SK-N-SH (cell line): ENCODE measurements at regions not wholly inside any gene's neighbourhood (a gene's known extent, or its start where the extent isn't known, plus 50 kb on each side); places are given as distances from the start of the nearest gene placed in this dataset.

Experiments
- CTCF ChIA-PET: fragments of 300-600, 350-600 bp; formaldehyde crosslinking; extraction: SDS; loops from one replicate; lab custom pipeline; 2021; lab: Yijun Ruan, JAX
- POLR2A ChIA-PET: fragments of 350-600 bp; sonication (Branson Sonifier 250); formaldehyde crosslinking; extraction: SDS; loops from one replicate; lab custom pipeline; 2020; ENCODE audit warnings: antibody characterized with exemption, inconsistent platforms; lab: Yijun Ruan, JAX
- DNase-seq: peaks from one replicate; pipeline ENCODE4 v3.0.0; 2012
- H2AFZ ChIP-seq: fragments of 200-600 bp; sonication (generic); 2 replicates; pipeline ENCODE4 v1.8.1; 2016; ENCODE audit warnings: antibody characterized with exemption, mild to moderate bottlenecking, low read depth
- H3F3A ChIP-seq: fragments of 200-600 bp; sonication (generic); replicated peaks from 2 replicates; pipeline ENCODE3; 2016; ENCODE audit warnings: antibody characterized with exemption, mild to moderate bottlenecking; ENCODE audit not compliant: insufficient read depth
- H3K27ac ChIP-seq, 2 experiments: fragments of 200-500 bp in 1 of 2; fragments of 200-600 bp in 1 of 2; sonication (Bioruptor generic) in 1 of 2; sonication (generic), shearing (Covaris generic) in 1 of 2; 2 replicates each; pipeline versions ENCODE4 v1.5.1 to v1.6.1; 2014 to 2016; ENCODE audit warnings: low read depth in 2 of 2, inconsistent platforms in 1 of 2, low read length in 1 of 2, mild to moderate bottlenecking in 1 of 2, mixed read lengths in 1 of 2
- H3K27me3 ChIP-seq: fragments of 200-600 bp; sonication (generic), shearing (Covaris generic); 2 replicates; pipeline ENCODE4 v1.6.1; 2016; ENCODE audit warnings: mixed run types; ENCODE audit not compliant: insufficient read depth
- H3K36me3 ChIP-seq, 2 experiments: fragments of 200-500 bp in 1 of 2; fragments of 200-600 bp in 1 of 2; sonication (Bioruptor generic) in 1 of 2; sonication (generic) in 1 of 2; replicated peaks in 1 of 2; 2 replicates each; pipeline versions ENCODE3 to v1.5.1; 2014 to 2016; ENCODE audit warnings: low read length in 1 of 2, mild to moderate bottlenecking in 1 of 2; ENCODE audit not compliant: insufficient read depth in 2 of 2, control insufficient read depth in 1 of 2
- H3K4me1 ChIP-seq, 2 experiments: fragments of 200-500 bp in 1 of 2; fragments of 200-600 bp in 1 of 2; sonication (Bioruptor generic) in 1 of 2; sonication (generic), shearing (Covaris generic) in 1 of 2; 2 replicates each; pipeline versions ENCODE4 v1.5.1 to v1.6.1; 2014 to 2016; ENCODE audit warnings: low read depth in 1 of 2, low read length in 1 of 2, mixed run types in 1 of 2; ENCODE audit not compliant: insufficient read depth in 2 of 2, control insufficient read depth in 1 of 2
- H3K4me2 ChIP-seq: fragments of 200-600 bp; sonication (generic), shearing (Covaris generic); 2 replicates; pipeline ENCODE4 v1.6.1; 2017; ENCODE audit warnings: mixed run types
- H3K4me3 ChIP-seq, 2 experiments: fragments of 200-500 bp in 1 of 2; fragments of 200-600 bp in 1 of 2; sonication (Bioruptor generic) in 1 of 2; sonication (generic), shearing (Covaris generic) in 1 of 2; 2 replicates each; pipeline versions ENCODE4 v1.5.1 to v1.8.1; 2014 to 2016; ENCODE audit warnings: low read depth in 2 of 2, inconsistent platforms in 1 of 2, low read length in 1 of 2, mild to moderate bottlenecking in 1 of 2, mixed read lengths in 1 of 2, moderate library complexity in 1 of 2
- H3K79me2 ChIP-seq: fragments of 200-600 bp; sonication (generic); 2 replicates; pipeline ENCODE4 v1.8.1; 2017; ENCODE audit warnings: mild to moderate bottlenecking; ENCODE audit not compliant: insufficient read depth
- H3K9ac ChIP-seq: fragments of 200-600 bp; sonication (generic); 2 replicates; pipeline ENCODE4 v1.6.1; 2017; ENCODE audit warnings: mixed run types
- H3K9me2 ChIP-seq: fragments of 200-600 bp; sonication (generic); 2 replicates; pipeline ENCODE4 v1.6.1; 2017; ENCODE audit warnings: mixed run types
- H3K9me3 ChIP-seq: fragments of 200-600 bp; sonication (generic); 2 replicates; pipeline ENCODE4 v1.6.1; 2017; ENCODE audit warnings: mixed run types, mild to moderate bottlenecking, moderate library complexity
- H4K20me1 ChIP-seq: fragments of 200-600 bp; sonication (generic); 2 replicates; pipeline ENCODE4 v1.6.1; 2017; ENCODE audit warnings: mild to moderate bottlenecking, mixed run types; ENCODE audit not compliant: insufficient read depth
- CTCF ChIP-seq: fragments of 200-600 bp; sonication (generic); IDR thresholded peaks from 2 replicates; pipeline ENCODE4 v1.6.1; 2017; ENCODE audit warnings: antibody characterized with exemption, mild to moderate bottlenecking, moderate library complexity
- ELF1 ChIP-seq: IDR thresholded peaks from 2 replicates; pipeline ENCODE4 v1.4.0; 2012
- EP300 ChIP-seq, 2 experiments: IDR thresholded peaks; 2 replicates each; pipeline versions ENCODE4 v1.4.0 to v1.6.1; 2012; ENCODE audit warnings: borderline replicate concordance in 1 of 2, low read depth in 1 of 2, low read length in 1 of 2
- FOXJ3 ChIP-seq: sonication (generic); formaldehyde crosslinking; IDR thresholded peaks from 2 replicates; pipeline ENCODE4 v1.5.1; 2020; ENCODE audit warnings: mild to moderate bottlenecking, missing genetic modification reagents
- FOXM1 ChIP-seq: IDR thresholded peaks from 2 replicates; pipeline ENCODE4 v1.4.0; 2012; ENCODE audit warnings: low read depth, mild to moderate bottlenecking
- GATA2 ChIP-seq: sonication (generic); formaldehyde crosslinking; IDR thresholded peaks from 2 replicates; pipeline ENCODE4 v1.5.0; 2020; ENCODE audit warnings: mild to moderate bottlenecking, missing genetic modification reagents
- IRF3 ChIP-seq: fragments of 150-350 bp; IDR thresholded peaks from 2 replicates; pipeline ENCODE4 v1.6.1; 2016; ENCODE audit warnings: mild to moderate bottlenecking, low read depth, low read length
- MXI1 ChIP-seq: IDR thresholded peaks from 2 replicates; pipeline ENCODE4 v1.6.1; 2012; ENCODE audit warnings: mild to moderate bottlenecking, low read depth, low read length, improper control_type of control experiment
- NFIC ChIP-seq: IDR thresholded peaks from 2 replicates; pipeline ENCODE4 v1.4.0; 2012; ENCODE audit warnings: borderline replicate concordance
- NRF1 ChIP-seq: IDR thresholded peaks from 2 replicates; pipeline ENCODE4 v1.6.1; 2012; ENCODE audit warnings: low read depth, mild to moderate bottlenecking, low read length
- PBX3 ChIP-seq: IDR thresholded peaks from 2 replicates; pipeline ENCODE4; 2012
- POLR2AphosphoS5 ChIP-seq: IDR thresholded peaks from 2 replicates; pipeline ENCODE4 v1.6.1; 2012; ENCODE audit warnings: low read depth, low read length
- RFX5 ChIP-seq: IDR thresholded peaks from 2 replicates; pipeline ENCODE4 v1.6.1; 2012; ENCODE audit warnings: mild to moderate bottlenecking, improper control_type of control experiment, low read length
- SMC3 ChIP-seq: IDR thresholded peaks from 2 replicates; pipeline ENCODE4 v1.6.1; 2012; ENCODE audit warnings: low read depth, low read length, improper control_type of control experiment
- TEAD4 ChIP-seq: IDR thresholded peaks from 2 replicates; pipeline ENCODE4 v1.4.0; 2012; ENCODE audit warnings: mild to moderate bottlenecking, borderline replicate concordance; ENCODE audit not compliant: insufficient read depth
- USF1 ChIP-seq: IDR thresholded peaks from 2 replicates; pipeline ENCODE4 v1.4.0; 2012; ENCODE audit warnings: low read depth, borderline replicate concordance
- YY1 ChIP-seq: IDR thresholded peaks from 2 replicates; pipeline ENCODE4 v1.4.0; 2012; ENCODE audit warnings: low read depth, mild to moderate bottlenecking
- ZBTB33 ChIP-seq: IDR thresholded peaks from 2 replicates; pipeline ENCODE4 v1.4.0; 2012; ENCODE audit warnings: low read depth, borderline replicate concordance
- WGBS: methylation state at CpG from one replicate; pipeline ENCODE4 v1.1.6; 2017; ENCODE audit warnings: low lambda C conversion rate; 5-methylcytosine and 5-hydroxymethylcytosine counted together
- TF ChIP-seq, protein P1 (sequence below): fragments of 150-350 bp; IDR thresholded peaks from 2 replicates; pipeline ENCODE4 v1.6.1; 2017; ENCODE audit warnings: antibody characterized with exemption, low read length, low read depth, borderline replicate concordance
- TF ChIP-seq, protein P2 (sequence below): IDR thresholded peaks from 2 replicates; pipeline ENCODE4 v1.4.0; 2012; ENCODE audit warnings: low read depth

DNA sequence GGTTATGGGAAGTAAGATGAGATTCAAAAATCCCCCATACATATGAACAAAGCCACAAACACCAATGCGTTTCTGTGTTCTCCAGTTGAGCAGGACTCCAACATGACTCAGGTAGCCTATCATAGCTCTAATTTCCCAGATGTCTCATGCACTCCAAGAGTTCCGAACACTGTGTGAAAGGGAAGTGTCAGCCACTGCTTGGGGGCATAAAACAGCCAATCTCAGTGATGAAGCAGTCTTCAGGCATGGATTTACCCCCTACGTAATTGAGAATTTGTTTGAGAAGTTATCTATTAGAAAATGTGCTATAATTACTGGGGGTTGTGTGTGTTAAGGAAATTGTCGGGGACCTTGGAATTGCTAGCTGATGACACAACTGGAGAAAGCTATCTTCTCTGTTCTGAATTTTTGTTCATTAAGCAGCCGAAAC lies 153.9 kb upstream of the AVPR1A start:
- Histone ChIP-seq H3K79me2 (no peaks in the 10 kb centered on the region), H3K9ac (no peak overlapping the region), H3K4me3 (no peak overlapping the region), H3K4me1 (no peaks in the 10 kb centered on the region), H3F3A (no peaks in the 10 kb centered on the region), H3K9me2 (no peaks in the 10 kb centered on the region), H3K36me3 (no peaks in the 10 kb centered on the region), H2AFZ (no peak overlapping the region), H3K9me3 (no peaks in the 10 kb centered on the region), H3K27me3 (no peaks in the 10 kb centered on the region; the same call in 1 of the 2 replicates), H3K4me2 (no peak overlapping the region), H3K27ac (no peak overlapping the region), H4K20me1 (no peaks in the 10 kb centered on the region)
- TF ChIP-seq NFIC (no peak), RFX5 (no peak), PBX3 (no peak), YY1 (no peak), FOXM1 (no peak), EP300 (IDR thresholded peaks at IDR 0.05; ENCODE audit: borderline replicate concordance in 1 of 2, low read depth in 1 of 2, low read length in 1 of 2) (no peak), TEAD4 (no peak), NRF1 (no peak), ELF1 (no peak), POLR2AphosphoS5 (no peak), CTCF (no peak), SMC3 (no peak), USF1 (no peak), FOXJ3 (CRISPR knock-in tag) (no peak), GATA2 (CRISPR knock-in tag) (no peak), MXI1 (no peak), IRF3 (no peak), ZBTB33 (no peak)
- TF ChIP-seq, protein P1, sequence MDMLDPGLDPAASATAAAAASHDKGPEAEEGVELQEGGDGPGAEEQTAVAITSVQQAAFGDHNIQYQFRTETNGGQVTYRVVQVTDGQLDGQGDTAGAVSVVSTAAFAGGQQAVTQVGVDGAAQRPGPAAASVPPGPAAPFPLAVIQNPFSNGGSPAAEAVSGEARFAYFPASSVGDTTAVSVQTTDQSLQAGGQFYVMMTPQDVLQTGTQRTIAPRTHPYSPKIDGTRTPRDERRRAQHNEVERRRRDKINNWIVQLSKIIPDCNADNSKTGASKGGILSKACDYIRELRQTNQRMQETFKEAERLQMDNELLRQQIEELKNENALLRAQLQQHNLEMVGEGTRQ, result no peak
- TF ChIP-seq, protein P2, sequence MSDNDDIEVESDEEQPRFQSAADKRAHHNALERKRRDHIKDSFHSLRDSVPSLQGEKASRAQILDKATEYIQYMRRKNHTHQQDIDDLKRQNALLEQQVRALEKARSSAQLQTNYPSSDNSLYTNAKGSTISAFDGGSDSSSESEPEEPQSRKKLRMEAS, result no peak
- POLR2A ChIA-PET, result no interaction called here
- DNase-seq, result no peak
- WGBS, result 35% methylated on average over 5 of the region's 5 CpGs
- CTCF ChIA-PET, result no interaction called here
